ENCODE measurements at regions not wholly inside any gene's neighbourhood (a gene's known extent, or its start where the extent isn't known, plus 50 kb on each side); places are given as distances from the start of the nearest gene placed in this dataset.

- H3K27ac ChIP-seq, result no peak overlapping the region
- DNase-seq (ENCODE audit: low spot score), result no peak
- H3K4me3 ChIP-seq, result no peak overlapping the region
- H4K20me1 ChIP-seq (ENCODE audit: insufficient read depth, poor library complexity, severe bottlenecking), result no peaks in the 10 kb centered on the region
- H2AFZ ChIP-seq, result no peak overlapping the region
- H3K36me3 ChIP-seq (replicated peaks; ENCODE audit: insufficient read depth, low read depth), result no peaks in the 10 kb centered on the region
- H3K27me3 ChIP-seq, result no peaks in the 10 kb centered on the region
- H3K4me2 ChIP-seq, result no peak overlapping the region
- WGBS (ENCODE audit: low lambda C conversion rate, missing lambda C conversion rate), result 61% methylated on average over 2 of the region's 2 CpGs
- no peaks in the 10 kb centered on the region for H3K9me2 ChIP-seq (replicated peaks; ENCODE audit: insufficient read depth)
- no peaks in the 10 kb centered on the region for H3K79me2 ChIP-seq
- TF ChIP-seq EZH2phosphoT487 (IDR thresholded peaks at IDR 0.05; ENCODE audit: low read depth, severe bottlenecking, unreplicated experiment), result no peak
- H3K4me1 ChIP-seq (ENCODE audit: insufficient read depth), result no peaks in the 10 kb centered on the region
- no peaks in the 10 kb centered on the region for H3K9me3 ChIP-seq (ENCODE audit: low read depth)
These were observed 432.7 kb upstream of the SEMA3A start for GRCh38 chr7:84627250-84627649.

GRCh38 chr7:84624927-84625326, 430.3 kb upstream of the SEMA3A start:
- no peak for DNase-seq (ENCODE audit: low spot score)
- Histone ChIP-seq H3K36me3 (replicated peaks; ENCODE audit: insufficient read depth, low read depth) (no peaks in the 10 kb centered on the region), H2AFZ (no peak overlapping the region), H3K27ac (no peak overlapping the region), H3K27me3 (no peaks in the 10 kb centered on the region), H4K20me1 (ENCODE audit: insufficient read depth, poor library complexity, severe bottlenecking) (no peaks in the 10 kb centered on the region), H3K4me2 (no peak overlapping the region), H3K4me1 (ENCODE audit: insufficient read depth) (no peaks in the 10 kb centered on the region), H3K9me2 (replicated peaks; ENCODE audit: insufficient read depth) (no peaks in the 10 kb centered on the region), H3K9me3 (ENCODE audit: low read depth) (no peaks in the 10 kb centered on the region), H3K79me2 (no peaks in the 10 kb centered on the region), H3K4me3 (no peak overlapping the region)
- TF ChIP-seq EZH2 (IDR thresholded peaks at IDR 0.05; ENCODE audit: borderline replicate concordance), result no peak
- TF ChIP-seq CTCF (IDR thresholded peaks at IDR 0.05; ENCODE audit: poor library complexity), result no peak
- TF ChIP-seq EZH2phosphoT487 (IDR thresholded peaks at IDR 0.05; ENCODE audit: low read depth, severe bottlenecking, unreplicated experiment), result no peak
- WGBS (ENCODE audit: low lambda C conversion rate, missing lambda C conversion rate), result 81% methylated on average over 2 of the region's 2 CpGs

- whole genome bisulfite sequencing (ENCODE audit: low lambda C conversion rate, missing lambda C conversion rate), result 86% methylated on average over 1 of the region's 1 CpG
- H4K20me1 ChIP-seq (ENCODE audit: insufficient read depth, poor library complexity, severe bottlenecking), result no peaks in the 10 kb centered on the region
- no peak overlapping the region for H3K4me3 ChIP-seq
- no peaks in the 10 kb centered on the region for H3K4me1 ChIP-seq (ENCODE audit: insufficient read depth)
- H3K27ac ChIP-seq, result no peak overlapping the region
- no peaks in the 10 kb centered on the region for H3K9me2 ChIP-seq (replicated peaks; ENCODE audit: insufficient read depth)
- H3K27me3 ChIP-seq, result no peaks in the 10 kb centered on the region
- no peaks in the 10 kb centered on the region for H3K79me2 ChIP-seq
- H3K36me3 ChIP-seq (replicated peaks; ENCODE audit: insufficient read depth, low read depth), result no peaks in the 10 kb centered on the region
- no peaks in the 10 kb centered on the region for H3K9me3 ChIP-seq (ENCODE audit: low read depth)
- no peak for DNase-seq (ENCODE audit: low spot score)
- H3K4me2 ChIP-seq, result no peak overlapping the region
- H2AFZ ChIP-seq, result no peak overlapping the region
- no peak for TF ChIP-seq EZH2 (IDR thresholded peaks at IDR 0.05; ENCODE audit: borderline replicate concordance)
- TF ChIP-seq EZH2phosphoT487 (IDR thresholded peaks at IDR 0.05; ENCODE audit: low read depth, severe bottlenecking, unreplicated experiment), result no peak
- no peak for TF ChIP-seq CTCF (IDR thresholded peaks at IDR 0.05; ENCODE audit: poor library complexity)
These were observed 429.9 kb upstream of the SEMA3A start for GRCh38 chr7:84624527-84624926.

GRCh38 chr7:84617265-84618030, 422.9 kb upstream of the SEMA3A start:
- no peak overlapping the region for H3K4me2 ChIP-seq
- TF ChIP-seq EZH2 (IDR thresholded peaks at IDR 0.05; ENCODE audit: borderline replicate concordance) (no peak), CTCF (IDR thresholded peaks at IDR 0.05; ENCODE audit: poor library complexity) (no peak), EZH2phosphoT487 (IDR thresholded peaks at IDR 0.05; ENCODE audit: low read depth, severe bottlenecking, unreplicated experiment) (no peak)
- no peak overlapping the region for H2AFZ ChIP-seq
- no peaks in the 10 kb centered on the region for H3K9me2 ChIP-seq (replicated peaks; ENCODE audit: insufficient read depth)
- H3K9me3 ChIP-seq (ENCODE audit: low read depth), result no peaks in the 10 kb centered on the region
- no peaks in the 10 kb centered on the region for H3K27me3 ChIP-seq
- WGBS (ENCODE audit: low lambda C conversion rate, missing lambda C conversion rate), result 88% methylated on average over 4 of the region's 4 CpGs
- no peak overlapping the region for H3K4me3 ChIP-seq
- no peak for DNase-seq (ENCODE audit: low spot score)
- no peaks in the 10 kb centered on the region for H4K20me1 ChIP-seq (ENCODE audit: insufficient read depth, poor library complexity, severe bottlenecking)
- H3K79me2 ChIP-seq, result no peaks in the 10 kb centered on the region
- no peak overlapping the region for H3K27ac ChIP-seq
- no peaks in the 10 kb centered on the region for H3K36me3 ChIP-seq (replicated peaks; ENCODE audit: insufficient read depth, low read depth)
- no peaks in the 10 kb centered on the region for H3K4me1 ChIP-seq (ENCODE audit: insufficient read depth)
